ENCODE measurements at regions not wholly inside any gene's neighbourhood (a gene's known extent, or its start where the extent isn't known, plus 50 kb on each side); places are given as distances from the start of the nearest gene placed in this dataset.

GRCh38 chr2:61714210-61714609, 139.7 kb downstream of the FAM161A start:
- TF ChIP-seq TAF1 (IDR thresholded peaks at IDR 0.05; ENCODE audit: low read depth, low read length) (no peak), EZH2 (IDR thresholded peaks at IDR 0.05; ENCODE audit: low read depth, low read length, severe bottlenecking) (no peak), CTCF (IDR thresholded peaks at IDR 0.05; ENCODE audit: control extremely low read depth in 1 of 3, insufficient read depth in 1 of 3, low read depth in 1 of 3, low read length in 3 of 3) (no peak), PHF8 (conservative IDR thresholded peaks at IDR 0.05; ENCODE audit: low read depth, low read length) (no peak), MAX (IDR thresholded peaks at IDR 0.05) (no peak), SRF (IDR thresholded peaks at IDR 0.05; ENCODE audit: low read depth, low read length) (no peak)

All from H1 (cell line).